ENCODE measurements at regions not wholly inside any gene's neighbourhood (a gene's known extent, or its start where the extent isn't known, plus 50 kb on each side); places are given as distances from the start of the nearest gene placed in this dataset.
"Not testable (repeated sequence)": the region's sequence is repeated elsewhere in the genome, so short reads cannot be mapped to it uniquely, and the experiment has no call there.

- DNase-seq, result no peak
These were observed 144.4 kb downstream of the KCNRG start for GRCh38 chr13:50159607-50160006.

DNA sequence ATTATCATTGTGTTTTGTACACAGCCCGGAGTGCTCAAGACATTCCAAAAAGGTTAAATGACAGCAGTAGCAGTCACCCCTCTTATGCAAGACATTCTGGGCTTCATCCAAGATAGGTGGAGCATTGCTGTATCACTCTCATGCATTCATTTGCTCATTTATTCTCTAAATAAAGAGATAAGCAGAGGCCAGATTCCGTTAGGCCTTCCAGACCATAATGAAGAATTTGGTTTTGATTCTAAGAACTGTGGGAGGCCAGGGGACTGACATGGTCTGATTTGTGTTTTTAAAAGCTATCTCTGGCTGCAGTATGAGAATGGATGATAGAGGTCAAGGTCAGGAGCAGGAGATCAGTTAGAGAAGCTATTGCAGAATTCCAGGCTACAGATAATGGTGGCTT, 145.8 kb downstream of the KCNRG start:
- no peak for DNase-seq

GRCh38 chr13:50162001-50162400, 146.8 kb downstream of the KCNRG start:
- DNase-seq, result peak; percentile 52

DNA sequence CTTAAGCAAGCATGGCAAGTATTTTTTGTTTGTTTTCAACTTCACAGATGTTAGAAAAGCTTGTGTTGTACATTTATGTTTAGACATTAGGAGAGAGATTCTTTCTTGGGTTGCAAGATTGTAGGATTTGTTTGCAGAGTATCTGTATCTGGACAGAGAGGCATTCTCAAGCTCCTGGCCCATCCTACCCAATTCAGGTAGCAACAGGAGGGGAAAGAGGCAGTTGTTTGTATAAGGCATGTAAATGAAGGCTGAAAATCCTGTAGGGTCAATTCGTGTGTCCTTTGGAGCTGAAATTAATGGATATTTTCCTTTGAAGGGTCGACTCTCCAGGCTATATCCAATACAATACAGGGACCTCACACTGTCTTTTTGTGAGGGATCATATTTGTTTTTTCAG, 147.3 kb downstream of the KCNRG start:
- no peak for DNase-seq

- no peak for DNase-seq
These were observed 152.1 kb downstream of the KCNRG start for GRCh38 chr13:50167224-50167947.

DNA sequence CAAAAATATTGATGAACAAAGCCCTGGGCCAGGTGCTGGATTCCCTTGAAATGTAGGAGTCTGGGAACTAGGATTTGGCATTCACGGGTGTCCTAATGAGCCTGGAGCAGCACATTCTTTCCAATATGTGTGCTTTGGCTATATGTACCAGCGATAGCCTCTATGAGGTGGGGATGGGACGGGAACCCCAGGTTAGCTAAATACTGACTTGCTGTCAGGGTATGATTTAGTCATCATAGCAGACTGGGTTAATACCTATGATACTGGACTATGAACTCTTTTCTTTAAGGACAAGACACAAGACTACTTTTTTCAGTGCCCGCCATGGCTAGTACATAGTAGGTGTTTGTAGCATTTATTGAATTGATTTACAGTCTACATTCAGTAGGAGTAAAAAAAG, 152.7 kb downstream of the KCNRG start:
- no peak for DNase-seq

DNA sequence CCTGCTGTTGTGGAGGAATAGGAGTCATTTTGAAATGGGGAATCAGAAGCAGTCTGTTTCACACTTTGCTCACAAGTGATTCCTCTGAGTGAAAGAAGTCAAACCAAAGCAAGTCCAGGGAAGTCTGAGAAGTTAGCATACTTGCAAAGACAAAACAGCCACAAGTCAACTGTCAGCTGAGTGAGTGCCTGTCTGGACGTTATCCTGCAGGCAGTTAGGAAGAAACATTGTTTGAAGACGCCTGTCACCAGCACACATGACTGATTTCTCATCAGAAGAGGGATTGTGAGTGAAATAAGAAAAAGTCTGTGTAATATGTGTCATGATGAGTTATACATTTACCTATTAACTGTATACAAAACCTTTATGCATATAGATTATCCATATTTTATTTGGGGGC, 153.5 kb downstream of the KCNRG start:
- DNase-seq, result peak; percentile 57

- DNase-seq, result no peak
These were observed 155.3 kb downstream of the KCNRG start for GRCh38 chr13:50170447-50171037.

- no peak for DNase-seq
These were observed 156.5 kb downstream of the KCNRG start for GRCh38 chr13:50171590-50172282.

DNA sequence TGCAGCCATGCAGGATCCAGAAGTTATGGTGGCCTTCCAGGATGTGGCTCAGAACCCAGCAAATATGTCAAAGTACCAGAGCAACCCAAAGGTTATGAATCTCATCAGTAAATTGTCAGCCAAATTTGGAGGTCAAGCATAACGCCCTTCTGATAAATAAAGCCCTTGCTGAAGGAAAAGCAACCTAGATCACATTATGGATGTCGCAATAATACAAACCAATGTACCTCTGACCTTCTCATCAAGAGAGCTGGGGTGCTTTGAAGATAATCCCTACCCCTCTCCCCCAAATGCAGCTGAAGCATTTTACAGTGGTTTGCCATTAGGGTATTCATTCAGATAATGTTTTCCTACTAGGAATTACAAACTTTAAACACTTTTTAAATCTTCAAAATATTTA, 157.8 kb downstream of the KCNRG start:
- not testable (repeated sequence) for DNase-seq

GRCh38 chr13:50174630-50175029, 159.4 kb downstream of the KCNRG start:
- DNase-seq, result no peak

DNA sequence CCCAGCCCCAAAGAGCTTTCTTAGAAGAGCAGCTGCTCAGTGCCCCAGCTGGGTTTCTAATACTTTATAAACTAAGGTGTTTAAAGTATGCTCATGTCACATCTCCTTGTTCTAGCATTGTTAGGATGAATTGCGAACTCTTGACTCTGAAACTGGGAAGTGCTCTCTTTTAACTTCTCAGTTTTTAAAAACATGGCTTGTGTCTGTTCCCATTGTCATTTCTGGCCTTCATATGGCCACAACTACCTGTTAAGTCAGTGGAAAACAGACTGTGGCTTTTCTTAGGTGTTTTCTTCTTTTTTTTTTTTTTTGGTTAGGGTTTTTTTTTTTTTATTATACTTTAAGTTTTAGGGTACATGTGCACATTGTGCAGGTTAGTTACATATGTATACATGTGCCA, 164.7 kb downstream of the KCNRG start:
- DNase-seq, result no peak

DNA sequence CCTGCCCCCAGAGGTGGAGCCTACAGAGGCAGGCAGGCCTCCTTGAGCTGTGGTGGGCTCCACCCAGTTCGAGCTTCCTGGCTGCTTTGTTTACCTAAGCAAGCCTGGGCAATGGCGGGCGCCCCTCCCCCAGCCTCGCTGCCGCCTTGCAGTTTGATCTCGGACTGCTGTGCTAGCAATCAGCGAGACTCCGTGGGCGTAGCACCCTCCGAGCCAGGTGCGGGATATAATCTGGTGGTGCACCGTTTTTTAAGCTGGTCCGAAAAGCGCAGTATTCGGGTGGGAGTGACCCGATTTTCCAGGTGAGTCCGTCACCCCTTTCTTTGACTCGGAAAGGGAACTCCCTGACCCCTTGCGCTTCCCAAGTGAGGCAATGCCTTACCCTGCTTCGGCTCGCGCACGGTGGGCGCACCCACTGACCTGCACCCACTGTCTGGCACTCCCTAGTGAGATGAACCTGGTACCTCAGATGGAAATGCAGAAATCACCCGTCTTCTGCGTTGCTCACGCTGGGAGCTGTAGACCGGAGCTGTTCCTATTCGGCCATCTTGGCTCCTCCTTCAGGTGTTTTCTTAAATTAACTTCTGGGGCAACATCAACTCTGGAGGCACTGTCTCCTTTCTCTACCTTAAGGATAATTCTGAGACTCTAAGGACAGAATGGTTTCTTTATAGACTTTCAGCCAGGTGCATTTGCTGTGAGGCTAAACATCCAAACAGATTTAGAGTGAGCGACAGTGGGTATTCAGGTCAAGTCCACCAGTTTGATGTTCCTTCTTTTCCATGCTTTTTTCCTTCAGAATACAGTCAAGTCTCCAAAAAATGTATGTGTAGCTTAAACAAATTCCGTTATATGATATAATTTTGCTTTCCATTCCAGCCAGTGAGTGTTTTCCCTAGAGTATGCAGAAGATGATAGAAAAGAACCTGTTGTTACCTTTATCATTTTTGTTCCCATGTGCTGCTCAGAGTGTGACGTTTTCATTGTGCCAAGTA, 170.8 kb downstream of the KCNRG start:
- DNase-seq, result not testable (repeated sequence)

- DNase-seq, result no peak
These were observed 172.2 kb downstream of the KCNRG start for GRCh38 chr13:50187352-50188029.

- no peak for DNase-seq
These were observed 173.5 kb downstream of the KCNRG start for GRCh38 chr13:50188696-50189095.

DNA sequence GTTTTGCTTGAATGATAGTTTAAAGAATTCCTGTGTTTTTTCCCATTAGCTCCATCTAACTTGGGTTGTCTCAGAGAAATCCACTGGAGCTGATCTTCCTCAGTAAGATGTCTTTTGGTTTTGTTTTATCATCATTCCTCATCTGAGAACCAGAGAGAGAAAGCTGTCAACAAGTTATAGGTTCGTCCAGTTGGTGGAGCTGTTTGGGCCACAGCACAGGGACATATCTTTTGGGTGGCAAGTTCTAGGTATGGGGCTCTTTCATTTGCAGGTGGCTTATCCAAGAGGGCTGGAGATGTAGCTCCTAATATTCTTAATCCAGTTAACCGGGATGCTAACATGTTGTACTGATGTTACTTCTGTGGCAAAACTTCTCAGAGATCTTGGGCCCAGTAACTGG, 174.2 kb downstream of the KCNRG start:
- no peak for DNase-seq

- no peak for DNase-seq
These were observed 175.8 kb downstream of the KCNRG start for GRCh38 chr13:50191004-50191403.

- DNase-seq, result no peak
These were observed 177.1 kb downstream of the KCNRG start for GRCh38 chr13:50192272-50192813.

- no peak for DNase-seq
These were observed 179.8 kb downstream of the KCNRG start for GRCh38 chr13:50195045-50195444.

DNA sequence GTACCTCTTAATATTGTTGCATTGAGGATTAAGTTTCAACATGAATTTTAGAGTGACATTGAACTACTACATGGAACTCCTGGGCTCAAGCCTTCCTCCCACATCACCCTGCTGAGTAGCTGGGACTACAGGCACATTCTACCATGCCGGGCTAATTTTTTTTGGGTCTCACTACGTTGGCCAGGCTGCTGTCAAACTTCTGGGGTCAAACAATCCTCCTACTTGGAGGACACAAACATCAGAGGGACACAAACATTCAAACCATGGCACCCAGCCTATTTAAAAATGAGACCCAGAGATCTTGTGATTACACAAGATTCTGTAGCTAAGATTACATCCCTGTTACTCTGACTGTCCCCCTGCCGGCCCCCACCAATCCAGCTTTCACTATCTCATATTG, 180.9 kb downstream of the KCNRG start:
- DNase-seq, result no peak

DNA sequence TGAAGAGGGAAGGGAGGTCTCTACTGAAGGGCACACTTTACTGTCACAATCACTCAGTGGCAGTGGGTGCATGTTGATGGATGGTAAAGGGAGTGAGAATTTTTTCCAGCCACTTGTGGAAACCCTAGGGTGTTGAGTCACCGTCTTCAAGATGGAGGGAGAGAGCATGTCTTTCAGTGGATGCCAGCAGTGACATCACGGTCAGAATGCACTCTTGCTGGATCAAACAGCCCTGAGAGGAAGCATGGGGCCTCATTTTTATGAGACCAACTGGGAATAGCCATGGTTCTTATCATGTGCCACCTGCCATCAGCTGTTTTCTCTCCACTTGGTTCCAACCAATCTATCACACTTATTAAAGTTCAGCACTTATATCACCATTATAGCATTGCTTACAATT, 182.5 kb downstream of the KCNRG start:
- DNase-seq, result no peak

DNA sequence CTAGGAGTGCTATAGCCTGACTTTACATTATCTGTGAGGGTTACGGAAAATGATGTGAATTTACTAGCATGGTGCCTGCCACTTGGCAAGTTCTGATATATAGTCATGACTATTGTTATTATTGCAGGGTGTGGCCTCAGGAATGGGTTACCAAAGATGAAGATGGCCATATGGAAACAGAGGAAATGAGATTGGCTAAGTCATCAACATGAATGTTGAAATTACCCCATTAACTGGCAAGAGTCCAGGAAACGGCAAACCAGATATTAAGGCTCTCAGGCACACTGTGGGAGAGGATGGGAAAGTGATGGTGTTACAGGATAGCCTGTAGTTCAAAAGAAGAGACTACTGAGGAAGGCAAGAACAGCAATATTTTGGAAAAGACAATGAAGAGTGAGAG, 183.3 kb downstream of the KCNRG start:
- DNase-seq, result no peak

Measured in islet precursor cell (in vitro differentiated cells).